Stimulated activated CD8-positive, alpha-beta memory T cell treated with anti-CD3 and anti-CD28 coated beads, Interleukin-15, amount 100 ng/mL, for 4 hours (primary cell): ENCODE measurements at regions not wholly inside any gene's neighbourhood (a gene's known extent, or its start where the extent isn't known, plus 50 kb on each side); places are given as distances from the start of the nearest gene placed in this dataset.

ENCODE experiments used
- DNase-seq, 2 donors: peaks; one replicate each; pipeline ENCODE4 v3.0.0-alpha.2; 2020; ENCODE audit warnings: low read depth in 2 of 2

DNA sequence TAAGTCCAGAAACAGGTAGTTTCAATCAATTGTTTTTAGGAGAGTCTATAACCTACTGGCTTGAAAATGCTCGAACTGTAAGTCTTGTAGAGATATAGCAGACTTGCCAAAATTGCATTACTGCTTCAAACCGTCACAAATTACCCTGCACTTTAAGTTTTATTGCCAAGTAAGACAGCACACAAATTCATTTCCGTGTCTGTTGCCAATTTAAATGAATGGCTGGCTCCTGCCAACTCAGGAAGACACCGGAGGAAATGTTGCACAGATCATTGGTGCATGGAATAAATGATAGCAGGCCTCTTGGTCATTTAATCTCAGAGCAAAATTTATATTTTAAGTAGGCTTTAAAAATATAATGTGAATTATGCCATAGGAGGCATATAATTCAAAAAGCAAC, 438.1 kb downstream of the HACE1 start:
- DNase-seq: no peak

DNA sequence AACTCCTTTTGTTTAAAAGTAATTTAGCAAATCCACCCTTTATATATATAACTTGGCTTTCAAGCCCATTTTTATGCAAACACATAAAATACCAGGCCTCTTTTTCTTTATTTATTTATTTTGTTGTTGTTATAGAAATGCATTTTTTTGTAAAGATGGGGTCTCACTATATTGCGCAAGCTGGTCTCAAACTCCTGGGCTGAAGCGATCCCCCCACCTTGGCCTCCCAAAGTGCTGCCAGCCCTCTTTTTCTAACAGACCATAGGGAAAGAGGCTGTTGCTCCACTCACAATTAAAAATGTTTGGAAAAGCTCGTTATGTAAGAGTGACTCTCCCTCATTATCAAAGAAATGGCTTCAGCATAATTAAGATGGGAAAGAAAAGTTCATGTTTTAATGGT, 440.9 kb downstream of the HACE1 start:
- DNase-seq: no peak

DNA sequence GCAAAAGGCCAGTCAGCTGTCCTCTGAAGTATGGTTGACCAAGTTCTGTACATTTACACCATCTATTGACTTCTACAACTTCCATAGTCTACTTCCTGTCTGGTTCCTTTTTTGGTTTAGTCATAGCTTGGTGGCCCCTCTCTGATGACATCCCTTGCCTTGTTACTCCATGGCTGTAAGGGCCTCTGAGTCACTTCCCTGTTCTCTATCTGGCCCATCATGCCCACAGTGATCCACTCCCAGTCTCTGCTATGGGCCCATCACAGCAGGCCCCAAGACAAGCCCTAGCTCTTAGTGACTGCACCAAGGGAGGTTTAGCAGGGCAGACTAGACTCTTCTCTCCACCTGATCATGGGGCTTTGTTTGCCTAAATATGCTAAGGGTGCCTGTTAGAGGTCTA, 441.6 kb downstream of the HACE1 start:
- no peak for DNase-seq

DNA sequence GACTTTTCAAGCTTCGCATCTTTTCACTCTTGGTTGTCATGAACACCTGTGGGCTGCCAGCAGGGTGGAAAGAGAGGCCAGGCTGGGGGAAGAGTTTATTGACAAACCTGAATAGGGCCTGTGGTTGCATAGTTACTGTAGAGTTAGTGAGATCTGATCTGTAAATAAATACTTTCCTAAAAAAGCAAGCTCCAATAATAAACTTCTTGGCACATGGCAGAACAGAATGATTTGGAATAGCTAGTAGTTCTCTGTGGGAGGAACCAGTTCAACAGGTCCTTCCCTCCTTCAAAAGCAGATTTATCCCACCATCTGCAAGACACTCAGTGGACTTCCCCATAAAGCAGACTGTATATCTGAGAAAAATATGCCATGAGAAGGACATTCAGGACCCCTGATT, 445.0 kb downstream of the HACE1 start:
- DNase-seq: no peak

DNA sequence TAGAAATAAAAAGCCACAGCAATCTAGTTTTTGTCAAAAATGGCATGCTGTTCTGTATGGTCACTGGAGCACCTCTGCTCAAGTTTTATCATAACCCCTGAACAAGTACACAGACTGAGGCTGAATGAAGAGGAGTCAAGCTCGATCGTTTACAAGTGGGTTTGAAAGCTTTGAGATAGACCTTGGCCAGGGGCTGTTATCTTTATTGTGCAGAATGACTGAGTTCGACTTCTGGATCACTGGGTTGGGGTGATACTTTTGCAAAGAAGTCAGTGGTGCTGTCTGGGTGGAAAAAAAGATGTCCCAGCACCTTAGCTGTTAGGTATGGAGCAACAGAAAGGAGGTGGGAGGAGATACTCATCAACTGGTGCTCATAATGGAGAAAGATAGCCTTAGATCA, 446.0 kb downstream of the HACE1 start:
- no peak for DNase-seq

DNA sequence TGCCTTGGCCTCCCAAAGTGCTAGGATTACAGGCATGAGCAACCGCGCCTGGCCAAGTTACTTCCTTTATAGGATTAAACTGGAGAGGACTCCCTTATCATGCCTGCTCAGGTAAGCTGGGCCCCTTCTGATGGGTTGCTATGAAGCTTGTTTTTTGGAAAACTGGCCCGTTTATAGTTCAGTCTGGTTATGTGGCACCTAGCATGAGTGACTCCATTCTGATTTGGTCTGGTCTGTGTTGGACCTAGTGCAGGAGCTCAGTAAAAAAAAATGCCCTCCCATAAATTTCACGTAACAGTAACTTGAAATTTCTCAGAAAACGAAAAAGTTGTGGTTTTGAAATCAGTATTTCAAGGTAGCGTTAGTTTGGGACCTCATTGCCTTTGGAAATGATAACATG, 448.4 kb downstream of the HACE1 start:
- DNase-seq: no peak

DNA sequence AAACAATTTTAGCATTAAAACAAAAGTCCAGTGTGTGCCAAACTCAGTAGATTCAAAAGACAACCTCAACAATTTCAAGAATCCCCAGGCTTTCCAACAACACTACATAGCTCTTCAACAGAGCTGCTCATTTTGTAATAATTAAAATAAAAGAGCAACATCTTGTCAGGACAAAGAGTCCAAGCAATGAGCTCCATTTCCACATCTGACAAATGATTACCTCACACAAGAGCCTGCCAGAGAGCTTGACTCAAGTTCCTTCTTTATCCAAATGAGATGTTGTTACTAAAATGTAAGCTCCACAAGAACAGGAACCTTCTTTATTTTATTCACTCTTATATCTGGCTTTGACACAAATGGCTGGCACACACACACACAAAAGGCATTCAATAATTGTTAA, 449.8 kb downstream of the HACE1 start:
- no peak for DNase-seq

DNA sequence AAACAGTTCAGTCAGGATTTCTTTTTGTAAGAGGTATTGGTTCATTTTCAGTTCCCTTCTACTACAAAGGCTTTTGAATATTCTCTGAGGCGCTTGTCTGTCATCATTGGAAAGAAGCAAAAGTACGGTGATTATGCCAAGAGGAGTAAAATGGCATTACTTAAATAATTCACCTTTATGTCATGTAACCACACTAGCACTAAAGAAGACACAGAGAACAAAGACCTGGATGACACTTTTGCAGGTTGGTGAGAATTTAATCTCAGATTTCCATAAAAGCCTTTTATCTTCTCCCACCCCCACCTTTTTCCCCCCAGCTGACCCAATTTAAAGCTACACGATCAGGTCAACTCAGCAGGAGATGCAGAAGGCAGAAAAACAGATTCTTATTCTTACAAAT, 451.8 kb downstream of the HACE1 start:
- DNase-seq: no peak

DNA sequence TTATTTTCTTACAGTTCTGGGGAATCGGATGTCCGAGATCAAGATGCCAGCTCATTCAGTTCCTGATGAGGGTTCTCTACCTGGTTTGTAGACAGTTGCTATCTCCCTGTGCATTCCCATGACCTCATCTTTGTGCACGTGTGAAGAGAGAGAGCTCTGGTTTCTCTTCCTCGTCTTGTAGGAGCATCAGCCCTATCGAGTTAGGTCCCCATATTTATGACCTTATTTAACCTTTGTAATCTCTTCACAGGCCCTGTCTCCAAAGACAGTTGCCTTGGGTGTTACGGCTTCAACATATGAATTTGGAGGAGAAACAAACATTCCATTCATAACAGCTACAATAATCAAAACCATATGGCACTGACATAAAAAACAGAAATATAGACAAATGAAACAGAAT, 455.3 kb downstream of the HACE1 start:
- no peak for DNase-seq

DNA sequence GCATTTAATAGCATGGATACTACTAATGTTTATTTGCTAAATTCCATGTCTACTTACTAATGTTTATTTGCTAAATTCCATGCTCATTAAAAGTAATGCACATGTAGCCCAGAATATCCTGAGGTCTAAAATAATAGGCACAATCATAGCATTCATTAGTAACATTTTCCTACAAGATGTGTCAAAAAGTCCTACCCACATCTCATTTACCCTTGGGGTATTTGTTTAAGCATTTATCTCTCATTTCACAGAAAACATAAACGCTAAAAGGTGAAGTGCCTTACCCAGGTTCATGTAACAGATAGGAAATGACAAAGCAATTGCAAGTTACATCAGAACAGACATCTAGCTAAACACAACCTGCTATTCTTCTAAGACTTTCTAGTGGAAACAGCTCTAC, 457.1 kb downstream of the HACE1 start:
- no peak for DNase-seq

DNA sequence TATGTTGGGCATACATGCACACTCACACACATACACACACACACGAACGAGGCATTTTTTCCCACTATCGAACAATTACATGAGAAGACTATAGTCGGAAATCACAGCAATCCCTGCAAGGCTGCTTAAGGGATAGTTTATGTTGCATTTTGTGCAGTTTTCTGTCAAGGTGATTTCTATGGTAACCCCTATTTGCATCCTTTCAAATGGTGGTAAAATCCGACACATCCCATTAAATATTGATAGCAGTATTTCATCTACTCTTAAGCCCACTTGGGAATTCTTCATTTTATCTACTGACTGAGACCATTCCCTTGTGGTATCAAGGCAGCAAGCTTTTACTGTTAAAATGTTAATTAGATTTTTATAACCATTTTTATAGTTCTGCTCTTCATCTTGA, 457.8 kb downstream of the HACE1 start:
- no peak for DNase-seq

DNA sequence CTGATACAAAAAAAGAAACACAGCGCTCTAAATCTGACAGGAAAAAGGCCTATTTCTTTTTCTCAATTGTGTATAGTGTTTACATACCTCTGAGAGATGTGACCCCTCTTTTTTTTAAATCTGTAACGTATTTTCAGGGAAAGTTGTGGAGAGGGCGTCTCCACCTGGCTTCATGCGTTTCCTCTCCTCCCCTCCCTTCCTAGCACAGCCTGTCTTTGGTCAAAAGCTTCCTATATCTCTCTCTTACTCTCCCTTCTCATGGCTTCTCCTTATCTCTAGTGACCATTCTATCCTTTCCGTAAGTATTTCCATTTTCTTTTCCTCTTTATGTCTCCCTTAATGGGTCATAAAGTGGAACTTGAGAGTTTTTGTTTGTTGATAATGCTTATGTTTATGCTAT, 458.9 kb downstream of the HACE1 start:
- DNase-seq: no peak

DNA sequence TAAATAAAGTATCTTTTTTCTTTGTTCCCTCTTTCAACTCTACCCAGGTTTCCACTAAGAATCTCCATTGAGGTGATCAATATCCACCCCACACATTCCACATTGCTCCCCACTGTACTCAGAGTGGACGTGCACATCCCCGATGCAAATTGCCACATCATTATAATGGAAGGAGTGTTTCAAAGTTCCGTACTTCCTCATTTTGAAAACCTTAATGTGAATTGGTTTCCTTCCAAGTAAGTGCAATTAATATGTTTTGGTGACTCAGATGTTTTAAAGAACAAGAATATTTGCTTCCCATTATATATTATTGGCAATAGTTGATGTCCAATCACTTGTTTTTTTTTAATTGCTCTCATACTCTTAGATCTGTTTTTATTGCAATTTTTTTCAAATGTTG, 463.6 kb downstream of the HACE1 start:
- no peak for DNase-seq

DNA sequence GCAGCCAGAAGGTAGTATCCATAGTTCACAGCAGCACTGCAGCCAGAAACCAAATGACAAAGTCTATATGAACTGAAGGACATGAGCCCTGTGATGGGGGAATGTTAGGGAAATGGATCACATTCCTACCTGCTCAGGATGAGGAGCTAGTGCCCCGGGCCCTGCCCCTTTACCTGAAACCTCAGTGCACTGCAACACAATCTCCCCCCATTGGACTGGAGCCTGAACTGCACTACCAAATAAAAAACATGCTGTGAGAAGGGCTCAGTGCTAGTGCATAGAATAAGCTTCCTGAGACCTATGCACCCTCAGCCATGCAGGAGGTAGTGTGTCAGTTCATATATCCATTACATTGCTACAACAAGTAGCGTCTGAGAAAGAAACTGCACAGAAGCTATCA, 477.8 kb downstream of the HACE1 start:
- no peak for DNase-seq

DNA sequence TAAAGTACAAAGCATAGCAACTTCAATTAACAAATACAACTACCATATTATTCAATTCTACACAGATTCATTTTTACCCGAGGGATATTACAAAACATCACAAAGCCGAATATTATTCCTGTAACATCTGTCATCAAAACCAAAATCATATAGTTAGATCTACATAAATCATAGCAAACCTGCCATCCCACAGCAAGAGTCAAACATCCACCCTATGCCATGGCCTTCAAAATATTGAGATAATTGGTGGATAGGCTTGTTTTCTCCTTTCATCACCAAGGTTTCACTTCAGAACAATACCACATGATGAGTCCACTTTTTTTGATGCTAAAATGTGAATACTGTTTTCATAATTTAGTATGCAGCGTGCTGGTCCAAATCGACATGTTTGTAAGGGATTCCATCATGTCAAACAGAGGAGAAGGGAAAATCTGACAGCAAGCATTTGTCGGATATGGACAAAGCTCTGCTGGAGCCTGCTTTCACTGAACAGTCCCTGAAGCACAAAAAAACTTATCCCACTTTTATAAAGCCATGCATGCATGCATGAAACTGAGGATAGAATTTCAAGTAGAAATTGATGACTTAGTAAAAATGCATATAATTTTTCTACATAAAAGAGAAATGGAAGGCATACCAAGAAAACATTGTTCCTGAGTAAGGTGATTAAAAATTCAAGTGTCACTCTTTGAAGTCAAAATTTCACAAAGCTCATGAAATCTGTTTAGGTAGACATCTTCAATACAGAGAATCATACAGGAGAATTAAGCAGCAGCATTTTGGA, 494.1 kb downstream of the HACE1 start:
- DNase-seq: no peak

DNA sequence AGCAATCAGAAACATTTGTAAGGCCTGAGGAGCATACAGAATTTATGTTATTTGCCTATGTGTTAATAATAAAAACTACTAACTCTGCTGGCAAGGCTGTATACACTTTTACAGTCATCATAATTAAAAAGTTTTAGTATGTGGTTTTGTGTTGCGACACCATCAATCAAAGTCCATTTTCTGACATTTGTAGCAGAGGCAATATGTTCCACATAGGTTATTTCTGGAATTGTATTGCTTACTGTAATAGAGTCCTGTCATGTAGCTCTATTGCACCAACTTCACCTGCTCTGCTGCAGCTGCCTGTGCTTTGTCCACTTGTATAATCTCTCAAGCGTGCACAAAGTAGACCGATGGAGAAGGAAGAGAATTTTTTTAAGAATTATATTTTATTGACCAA, 501.8 kb downstream of the HACE1 start:
- DNase-seq: no peak

DNA sequence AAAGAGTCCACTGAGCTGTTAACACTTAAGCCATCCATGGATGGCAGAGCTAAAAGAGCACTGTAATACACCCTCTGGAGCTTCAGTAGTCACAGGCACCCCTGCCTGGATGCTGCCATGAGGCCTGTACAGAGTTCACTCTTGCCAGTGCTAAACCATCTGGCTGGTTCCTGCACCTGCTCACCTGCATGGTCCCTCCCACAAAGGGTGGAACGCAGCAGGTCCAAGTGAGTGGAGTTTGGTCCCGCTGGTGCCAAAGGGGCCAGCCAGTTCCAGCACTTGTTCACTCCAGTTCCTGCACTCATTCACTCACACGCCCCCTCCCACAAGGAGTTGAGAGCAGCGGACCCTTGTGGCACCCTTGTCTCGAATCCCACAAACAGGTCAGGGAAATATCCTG, 503.5 kb downstream of the HACE1 start:
- no peak for DNase-seq

DNA sequence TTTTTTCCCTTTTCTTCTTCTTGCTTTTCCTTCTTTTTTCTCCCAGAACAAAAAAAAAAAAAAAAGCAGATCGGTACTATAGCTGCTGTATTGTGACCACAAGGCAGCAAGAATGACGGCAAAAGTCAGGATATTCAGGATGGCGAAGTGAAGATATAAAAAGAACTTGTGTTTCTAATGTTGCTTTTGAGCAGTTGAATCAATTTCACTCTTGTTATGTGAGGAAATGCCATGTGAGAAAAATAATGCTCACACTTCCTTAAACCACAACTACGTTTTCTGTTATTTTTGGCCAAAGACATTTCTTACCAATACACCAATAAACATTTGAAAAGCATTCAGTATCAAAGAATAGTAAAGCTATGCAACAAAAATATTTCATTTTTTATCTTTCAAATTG, 510.5 kb downstream of the HACE1 start:
- no peak for DNase-seq

DNA sequence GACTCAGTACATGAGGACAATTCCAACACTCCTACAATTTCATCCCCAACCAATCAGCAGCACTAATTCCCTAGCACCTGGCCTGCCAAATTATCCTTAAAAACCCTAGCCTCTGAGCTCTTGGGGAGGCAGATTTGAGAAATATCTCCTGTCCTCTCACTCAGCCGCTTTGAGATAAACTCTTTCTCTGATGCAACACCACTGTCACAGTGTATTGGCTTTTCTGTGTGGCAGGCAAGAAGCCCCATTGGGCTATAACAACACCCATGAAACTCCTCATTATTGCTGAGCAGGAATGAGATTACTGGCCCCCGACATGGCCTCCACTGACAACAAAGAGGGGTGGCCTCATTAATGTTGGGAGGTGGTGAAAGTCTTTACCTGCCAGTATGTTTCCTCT, 515.5 kb downstream of the HACE1 start:
- DNase-seq: no peak

DNA sequence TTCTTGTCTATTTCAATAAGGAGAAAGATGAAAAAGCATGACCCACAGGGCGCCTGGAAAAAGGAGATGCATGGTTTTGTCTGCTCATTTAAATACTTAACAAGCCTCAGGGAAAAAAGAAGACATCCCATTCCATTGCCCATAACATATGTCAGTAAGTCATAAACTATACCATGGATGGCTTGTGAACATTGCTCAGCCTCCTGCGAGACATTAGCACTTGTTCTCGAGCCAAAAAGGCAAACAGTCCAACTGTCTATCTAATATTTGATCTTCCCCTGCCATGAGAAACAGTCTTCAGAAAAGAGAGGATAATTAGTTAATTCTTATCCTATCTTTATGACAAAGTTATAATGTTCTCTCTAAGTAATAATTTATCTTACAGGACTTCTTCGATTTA, 527.4 kb downstream of the HACE1 start:
- no peak for DNase-seq

DNA sequence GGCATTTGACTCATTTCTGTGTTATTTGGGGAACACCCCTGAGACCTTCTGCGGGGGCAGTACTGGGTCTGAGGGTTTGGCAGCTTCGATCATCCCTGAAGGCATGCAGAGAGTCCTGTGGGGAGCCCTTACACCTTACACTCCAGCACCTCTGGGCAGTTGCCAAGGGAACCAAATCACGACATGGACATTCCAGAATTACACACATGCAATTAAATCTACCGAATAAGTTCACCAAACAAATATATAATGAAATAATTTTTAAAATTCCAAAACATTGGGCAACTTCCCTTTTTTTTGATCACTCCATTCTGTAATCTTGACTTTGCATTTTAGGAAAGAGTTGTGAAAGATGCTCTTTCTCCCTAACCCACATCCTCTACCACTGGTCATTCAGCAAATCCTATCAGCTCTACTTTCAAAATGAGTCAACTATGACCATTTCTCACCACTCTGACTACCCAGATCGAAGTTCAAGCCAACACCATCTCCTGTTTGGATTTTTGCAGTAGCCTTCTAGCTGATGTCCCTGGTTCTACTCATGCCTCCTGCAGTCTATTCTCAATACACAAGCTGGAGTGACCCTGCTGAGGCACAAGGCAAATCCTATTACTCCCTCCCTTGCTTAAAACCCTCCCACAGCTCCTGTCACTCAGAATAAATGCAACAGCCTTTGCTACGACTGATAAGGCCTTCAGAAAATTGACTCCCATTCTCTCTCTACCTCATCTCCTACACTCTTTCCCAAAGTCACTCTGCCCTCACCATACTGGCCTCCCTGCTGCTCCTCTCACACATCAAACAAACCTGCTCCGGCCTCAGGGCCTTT, 533.3 kb downstream of the HACE1 start:
- no peak for DNase-seq

DNA sequence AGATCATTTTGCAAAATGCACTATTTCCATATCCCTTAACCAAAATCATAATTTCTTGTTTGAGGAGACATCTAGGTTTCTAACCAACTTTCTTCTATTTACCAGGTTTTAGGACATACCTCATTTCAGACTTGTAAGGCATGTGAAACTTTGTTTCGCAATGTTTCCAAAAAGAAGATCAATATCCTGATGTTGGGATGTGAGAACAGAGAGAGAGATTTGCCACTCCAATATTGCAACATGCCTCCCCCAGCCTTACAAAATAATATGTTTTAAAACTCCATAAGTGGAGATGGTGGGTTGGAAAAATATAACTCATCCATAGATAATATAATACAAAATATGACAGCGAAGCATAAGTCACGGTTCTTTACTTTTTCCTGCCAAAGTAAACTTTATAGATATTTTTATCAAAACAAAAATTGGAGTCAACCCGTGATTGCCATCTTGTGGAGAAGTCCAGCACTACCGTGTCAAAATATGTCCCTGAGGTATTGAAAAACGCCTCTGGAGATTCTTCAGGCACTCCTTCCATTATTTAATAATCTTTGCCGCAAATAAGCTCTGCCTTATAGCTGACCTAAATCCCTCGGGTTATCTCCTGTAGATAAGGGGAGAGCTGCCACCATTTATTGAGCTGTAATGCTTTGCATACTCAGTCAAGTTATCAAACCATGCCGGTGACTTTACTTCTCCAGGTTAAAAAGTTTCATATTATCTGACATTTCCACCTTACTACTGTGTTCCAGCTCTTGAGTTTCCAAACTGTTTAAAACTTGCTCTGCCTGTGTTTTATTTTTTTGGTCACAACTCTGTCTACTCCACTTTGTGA, 534.2 kb downstream of the HACE1 start:
- DNase-seq: no peak

DNA sequence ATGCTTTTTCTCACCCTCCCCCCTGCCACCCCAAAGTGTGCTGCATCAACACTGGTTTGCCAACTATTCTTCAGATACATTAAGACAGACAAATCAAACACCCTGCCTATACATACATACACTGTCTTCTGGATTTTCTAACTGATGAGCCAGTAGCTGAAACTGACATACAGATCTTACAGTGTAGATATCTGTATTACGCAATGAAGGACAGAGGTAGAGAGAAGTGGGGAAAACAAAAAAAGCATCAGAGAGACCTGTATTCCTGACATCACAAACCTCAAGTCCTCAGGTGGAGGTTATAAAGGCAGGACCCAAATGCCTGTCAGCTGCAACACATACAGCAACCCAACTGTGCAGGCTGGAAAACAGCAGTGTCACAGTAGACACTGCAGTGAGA, 535.4 kb downstream of the HACE1 start:
- no peak for DNase-seq
